Muscle of leg (tissue), 3 donors: ENCODE measurements at regions not wholly inside any gene's neighbourhood (a gene's known extent, or its start where the extent isn't known, plus 50 kb on each side); places are given as distances from the start of the nearest gene placed in this dataset.

Source experiments
- DNase-seq: peaks from one replicate; pipeline ENCODE4 v3.0.0; 2013
- H3K27ac ChIP-seq: one replicate; pipeline ENCODE4 v1.5.1; 2013; ENCODE audit warnings: mild to moderate bottlenecking, low read length, control low read depth
- H3K27me3 ChIP-seq: one replicate; pipeline ENCODE4 v1.6.1; 2013; ENCODE audit warnings: low read length; ENCODE audit not compliant: control insufficient read depth, insufficient read depth
- H3K36me3 ChIP-seq: one replicate; pipeline ENCODE4 v1.6.1; 2013; ENCODE audit warnings: low read length; ENCODE audit not compliant: control insufficient read depth, insufficient read depth
- H3K4me1 ChIP-seq: one replicate; pipeline ENCODE4 v1.6.1; 2013; ENCODE audit warnings: low read length; ENCODE audit not compliant: control insufficient read depth, insufficient read depth
- H3K4me3 ChIP-seq: one replicate; pipeline ENCODE4 v1.5.1; 2013; ENCODE audit warnings: low read length, control low read depth
- H3K9me3 ChIP-seq: replicated peaks from 2 replicates; pipeline ENCODE4 v1.6.1; 2013; ENCODE audit warnings: low read depth, low read length; ENCODE audit not compliant: control insufficient read depth
- WGBS: methylation state at CpG from one replicate; pipeline ENCODE4 v1.1.5; 2013; ENCODE audit warnings: missing lambda C conversion rate; ENCODE audit not compliant: insufficient coverage; 5-methylcytosine and 5-hydroxymethylcytosine counted together

GRCh38 chr4:96642490-96642889, 802.6 kb downstream of the PDHA2 start:
- Histone ChIP-seq H3K27ac (no peak overlapping the region), H3K36me3 (no peaks in the 10 kb centered on the region), H3K9me3 (no peaks in the 10 kb centered on the region), H3K4me1 (no peaks in the 10 kb centered on the region), H3K4me3 (no peak overlapping the region), H3K27me3 (no peaks in the 10 kb centered on the region)
- WGBS = no CpG with 5 or more reads among the region's 2 CpGs
- DNase-seq = no peak

GRCh38 chr4:96646146-96646545, 806.3 kb downstream of the PDHA2 start:
- Histone ChIP-seq H3K36me3 (no peaks in the 10 kb centered on the region), H3K27ac (no peak overlapping the region), H3K9me3 (no peaks in the 10 kb centered on the region), H3K27me3 (no peaks in the 10 kb centered on the region), H3K4me3 (no peak overlapping the region), H3K4me1 (no peaks in the 10 kb centered on the region)
- no peak for DNase-seq
- WGBS = no CpG with 5 or more reads among the region's 1 CpG

GRCh38 chr4:96649536-96649935, 809.6 kb downstream of the PDHA2 start:
- no peaks in the 10 kb centered on the region for H3K9me3 ChIP-seq
- H3K4me1 ChIP-seq = no peaks in the 10 kb centered on the region
- no peaks in the 10 kb centered on the region for H3K36me3 ChIP-seq
- DNase-seq = no peak
- no CpG with 5 or more reads among the region's 1 CpG for WGBS
- no peak overlapping the region for H3K27ac ChIP-seq
- H3K4me3 ChIP-seq = no peak overlapping the region
- no peaks in the 10 kb centered on the region for H3K27me3 ChIP-seq

GRCh38 chr4:96652158-96652557, 812.3 kb downstream of the PDHA2 start:
- no CpG with 5 or more reads among the region's 1 CpG for WGBS
- Histone ChIP-seq H3K4me3 (no peak overlapping the region), H3K36me3 (no peaks in the 10 kb centered on the region), H3K27me3 (no peaks in the 10 kb centered on the region), H3K4me1 (no peaks in the 10 kb centered on the region), H3K27ac (no peak overlapping the region), H3K9me3 (no peaks in the 10 kb centered on the region)
- DNase-seq = no peak

DNA sequence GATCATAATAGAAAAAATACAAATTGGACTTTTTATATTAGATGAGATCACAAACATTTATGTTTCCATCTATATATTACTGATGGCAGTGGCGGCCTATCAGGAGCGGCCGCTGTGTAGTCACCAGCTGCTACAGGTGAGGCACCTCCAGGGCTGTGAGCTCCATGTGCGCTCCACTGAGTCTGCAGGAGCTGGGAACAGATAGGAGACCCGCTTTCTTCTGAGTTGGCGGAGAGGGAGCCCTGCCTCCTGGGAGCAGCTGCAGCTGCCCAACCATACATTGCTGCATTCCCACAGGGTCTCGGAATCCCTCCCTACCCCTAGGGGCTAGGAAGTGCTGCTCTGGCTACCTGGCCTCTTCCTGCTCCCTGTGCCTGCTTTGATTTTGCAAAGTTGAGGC, 812.9 kb downstream of the PDHA2 start:
- Histone ChIP-seq H3K4me3 (no peak overlapping the region), H3K4me1 (no peaks in the 10 kb centered on the region), H3K36me3 (no peaks in the 10 kb centered on the region), H3K9me3 (no peaks in the 10 kb centered on the region), H3K27ac (no peak overlapping the region), H3K27me3 (no peaks in the 10 kb centered on the region)
- no peak for DNase-seq
- 97% methylated on average over 4 of the region's 7 CpGs for WGBS

- Histone ChIP-seq H3K9me3 (no peaks in the 10 kb centered on the region), H3K36me3 (no peaks in the 10 kb centered on the region), H3K27me3 (no peaks in the 10 kb centered on the region), H3K27ac (no peak overlapping the region), H3K4me3 (no peak overlapping the region), H3K4me1 (no peaks in the 10 kb centered on the region)
- WGBS = 97% methylated on average over 5 of the region's 6 CpGs
- DNase-seq = no peak
Observed at GRCh38 chr4:96654045-96654444, 814.2 kb downstream of the PDHA2 start.

DNA sequence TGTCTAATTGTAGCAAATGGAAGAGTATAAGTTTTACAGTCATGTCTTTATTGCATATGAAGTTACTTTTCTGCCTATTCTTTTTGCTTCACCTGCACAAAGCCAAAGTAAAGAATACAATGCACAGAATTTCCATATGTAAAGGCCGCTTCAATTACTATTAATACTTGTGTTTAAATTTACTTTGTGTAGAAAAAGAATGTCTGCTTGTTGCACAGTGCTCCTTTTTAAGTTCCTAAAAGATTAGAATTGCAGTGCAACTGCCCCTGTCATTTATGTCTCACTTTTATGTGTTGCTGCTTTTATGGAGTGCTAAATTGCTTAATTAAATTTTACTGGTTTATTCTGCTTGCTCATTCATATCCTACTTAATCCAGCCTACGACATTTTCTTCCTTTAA, 830.5 kb downstream of the PDHA2 start:
- Histone ChIP-seq H3K4me3 (no peak overlapping the region), H3K9me3 (no peaks in the 10 kb centered on the region), H3K27ac (no peak overlapping the region), H3K4me1 (no peaks in the 10 kb centered on the region), H3K36me3 (no peaks in the 10 kb centered on the region), H3K27me3 (no peaks in the 10 kb centered on the region)
- DNase-seq = no peak
- no CpG with 5 or more reads among the region's 2 CpGs for WGBS

DNA sequence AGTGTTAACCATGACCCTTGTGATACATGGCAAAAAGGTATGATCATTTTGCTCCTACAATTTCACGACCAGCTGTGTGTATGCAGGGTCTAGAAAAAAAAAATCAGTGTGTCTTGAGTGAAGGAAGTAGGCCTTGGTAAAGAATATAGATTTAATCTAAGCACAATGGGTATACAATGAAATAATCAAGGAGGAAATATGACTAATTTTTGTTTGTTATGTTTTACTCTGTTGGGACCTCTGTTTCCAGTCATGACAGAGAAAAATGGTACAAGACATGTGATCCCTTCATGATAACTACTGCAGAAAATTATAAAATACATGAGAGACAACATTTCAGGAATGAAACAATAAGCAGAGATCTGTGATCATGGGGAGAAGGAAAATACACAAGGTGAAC, 835.5 kb downstream of the PDHA2 start:
- Histone ChIP-seq H3K9me3 (no peaks in the 10 kb centered on the region), H3K36me3 (no peaks in the 10 kb centered on the region), H3K4me1 (no peaks in the 10 kb centered on the region), H3K27me3 (no peaks in the 10 kb centered on the region), H3K4me3 (no peak overlapping the region), H3K27ac (no peak overlapping the region)
- no CpG with 5 or more reads among the region's 1 CpG for WGBS
- DNase-seq = no peak

GRCh38 chr4:96675896-96676295, 836.0 kb downstream of the PDHA2 start:
- Histone ChIP-seq H3K4me1 (no peaks in the 10 kb centered on the region), H3K27me3 (no peaks in the 10 kb centered on the region), H3K9me3 (no peaks in the 10 kb centered on the region), H3K27ac (no peak overlapping the region), H3K36me3 (no peaks in the 10 kb centered on the region), H3K4me3 (no peak overlapping the region)
- no CpG with 5 or more reads among the region's 1 CpG for WGBS
- no peak for DNase-seq

- Histone ChIP-seq H3K27me3 (no peaks in the 10 kb centered on the region), H3K27ac (no peak overlapping the region), H3K4me1 (no peaks in the 10 kb centered on the region), H3K9me3 (no peaks in the 10 kb centered on the region), H3K4me3 (no peak overlapping the region), H3K36me3 (no peaks in the 10 kb centered on the region)
- no peak for DNase-seq
- WGBS = no CpG with 5 or more reads among the region's 3 CpGs
Observed at GRCh38 chr4:96676754-96677435, 837.0 kb downstream of the PDHA2 start.

GRCh38 chr4:96677499-96677898, 837.6 kb downstream of the PDHA2 start:
- no CpG with 5 or more reads among the region's 1 CpG for WGBS
- H3K4me3 ChIP-seq = no peak overlapping the region

More at GRCh38 chr4:96677499-96677898, 837.6 kb downstream of the PDHA2 start:
- Histone ChIP-seq H3K27me3 (no peaks in the 10 kb centered on the region), H3K36me3 (no peaks in the 10 kb centered on the region), H3K27ac (no peak overlapping the region), H3K9me3 (no peaks in the 10 kb centered on the region), H3K4me1 (no peaks in the 10 kb centered on the region)
- DNase-seq = no peak
